Choroid plexus epithelial cell (primary cell): ENCODE measurements at regions not wholly inside any gene's neighbourhood (a gene's known extent, or its start where the extent isn't known, plus 50 kb on each side); places are given as distances from the start of the nearest gene placed in this dataset.

Experiments used
- DNase-seq: peaks from one replicate; pipeline ENCODE4 v3.0.0-alpha.2; 2010; ENCODE audit warnings: low read depth
- H3K4me3 ChIP-seq: 2 replicates; pipeline ENCODE4 v1.5.1; 2011; ENCODE audit warnings: low read depth, mild to moderate bottlenecking, control low read depth, low read length, moderate library complexity
- CTCF ChIP-seq: conservative IDR thresholded peaks from 2 replicates; pipeline ENCODE4 v1.5.1; 2011; ENCODE audit warnings: low read depth, mild to moderate bottlenecking, control low read depth, inconsistent platforms, low read length, moderate library complexity

GRCh38 chr9:2972475-2972874 is 128.6 kb upstream of the PUM3 start:
- TF ChIP-seq CTCF: no peak
- no peak for DNase-seq
- H3K4me3 ChIP-seq: no peak overlapping the region

- H3K4me3 ChIP-seq: no peak overlapping the region
- TF ChIP-seq CTCF: no peak
- DNase-seq: no peak
Measured at GRCh38 chr9:2970864-2971263, 127.0 kb upstream of the PUM3 start.

GRCh38 chr9:2967766-2968165 is 123.9 kb upstream of the PUM3 start:
- DNase-seq: no peak
- TF ChIP-seq CTCF: no peak
- no peak overlapping the region for H3K4me3 ChIP-seq

GRCh38 chr9:2966565-2967300 is 122.8 kb upstream of the PUM3 start:
- H3K4me3 ChIP-seq: no peak overlapping the region
- DNase-seq: no peak
- TF ChIP-seq CTCF: no peak

- DNase-seq: no peak
- no peak for TF ChIP-seq CTCF
- no peak overlapping the region for H3K4me3 ChIP-seq
Measured at GRCh38 chr9:2964470-2964869, 120.6 kb upstream of the PUM3 start.

- DNase-seq: no peak
- no peak for TF ChIP-seq CTCF
- no peak overlapping the region for H3K4me3 ChIP-seq
Measured at GRCh38 chr9:2963307-2963706, 119.4 kb upstream of the PUM3 start.

GRCh38 chr9:2962471-2963172 is 118.7 kb upstream of the PUM3 start:
- DNase-seq: no peak
- H3K4me3 ChIP-seq: no peak overlapping the region
- TF ChIP-seq CTCF: no peak
